ENCODE measurements at regions not wholly inside any gene's neighbourhood (a gene's known extent, or its start where the extent isn't known, plus 50 kb on each side); places are given as distances from the start of the nearest gene placed in this dataset.

DNA sequence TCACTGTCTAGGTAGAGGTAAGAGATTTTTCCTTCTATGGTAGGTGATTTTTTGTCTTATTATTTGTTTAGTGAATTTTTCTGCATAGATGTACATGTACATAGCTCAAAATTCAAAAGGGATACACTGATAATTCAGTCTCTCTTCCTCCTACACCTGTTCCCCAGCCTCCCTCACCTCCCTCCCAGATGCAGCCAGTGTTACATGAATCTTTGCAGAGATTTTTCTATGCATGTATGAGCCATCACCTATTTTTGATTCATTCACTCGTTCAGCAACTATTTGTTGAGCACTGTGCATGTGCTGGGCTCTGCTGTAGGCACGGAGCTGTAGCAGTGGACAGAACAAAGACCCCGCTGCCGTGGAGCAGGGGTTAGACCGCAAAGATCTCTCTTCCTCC is 218.9 kb downstream of the AACS start:
- Histone ChIP-seq H4K20me1 (replicated peaks; ENCODE audit: insufficient read depth) (peaks cover 3% of the 10 kb centered on the region; the same call in 1 of the 2 replicates), H3K36me3 (ENCODE audit: insufficient read depth) (no peaks in the 10 kb centered on the region), H3K4me3 (no peak overlapping the region), H3K27me3 (ENCODE audit: insufficient read depth) (no peaks in the 10 kb centered on the region), H2AFZ (no peak overlapping the region), H3K4me2 (no peak overlapping the region), H3K9me2 (ENCODE audit: insufficient read depth) (no peaks in the 10 kb centered on the region), H3K4me1 (ENCODE audit: insufficient read depth) (peaks cover 9% of the 10 kb centered on the region), H3K27ac (ENCODE audit: low read depth) (no peak overlapping the region), H3K79me2 (replicated peaks; ENCODE audit: insufficient read depth) (peaks cover 18% of the 10 kb centered on the region), H3F3A (replicated peaks; ENCODE audit: low read depth) (peaks cover 8% of the 10 kb centered on the region; the same call in 1 of the 2 replicates)
- TF ChIP-seq EZH2 (IDR thresholded peaks at IDR 0.05; ENCODE audit: low read depth, unreplicated experiment) = no peak
- TF ChIP-seq EZH2phosphoT487 (IDR thresholded peaks at IDR 0.05; ENCODE audit: unreplicated experiment) = no peak
- TF ChIP-seq, protein P1, sequence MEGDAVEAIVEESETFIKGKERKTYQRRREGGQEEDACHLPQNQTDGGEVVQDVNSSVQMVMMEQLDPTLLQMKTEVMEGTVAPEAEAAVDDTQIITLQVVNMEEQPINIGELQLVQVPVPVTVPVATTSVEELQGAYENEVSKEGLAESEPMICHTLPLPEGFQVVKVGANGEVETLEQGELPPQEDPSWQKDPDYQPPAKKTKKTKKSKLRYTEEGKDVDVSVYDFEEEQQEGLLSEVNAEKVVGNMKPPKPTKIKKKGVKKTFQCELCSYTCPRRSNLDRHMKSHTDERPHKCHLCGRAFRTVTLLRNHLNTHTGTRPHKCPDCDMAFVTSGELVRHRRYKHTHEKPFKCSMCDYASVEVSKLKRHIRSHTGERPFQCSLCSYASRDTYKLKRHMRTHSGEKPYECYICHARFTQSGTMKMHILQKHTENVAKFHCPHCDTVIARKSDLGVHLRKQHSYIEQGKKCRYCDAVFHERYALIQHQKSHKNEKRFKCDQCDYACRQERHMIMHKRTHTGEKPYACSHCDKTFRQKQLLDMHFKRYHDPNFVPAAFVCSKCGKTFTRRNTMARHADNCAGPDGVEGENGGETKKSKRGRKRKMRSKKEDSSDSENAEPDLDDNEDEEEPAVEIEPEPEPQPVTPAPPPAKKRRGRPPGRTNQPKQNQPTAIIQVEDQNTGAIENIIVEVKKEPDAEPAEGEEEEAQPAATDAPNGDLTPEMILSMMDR (conservative IDR thresholded peaks at IDR 0.05; ENCODE audit: low read depth in 2 of 2) = no peak
- peaks cover 9% of the 10 kb centered on the region for H3K27me3 Mint-ChIP-seq (ENCODE audit: insufficient read depth, low read depth, poor library complexity)
- no peak overlapping the region for H3K4me3 Mint-ChIP-seq
- no peak overlapping the region for H3K27ac Mint-ChIP-seq
- no peaks in the 10 kb centered on the region; the same call in 2 of the 3 replicates for H3K9me3 Mint-ChIP-seq
- H3K4me1 Mint-ChIP-seq = peaks cover 46% of the 10 kb centered on the region
- peaks cover 35% of the 10 kb centered on the region for H3K36me3 Mint-ChIP-seq (ENCODE audit: low read depth)
- DNase-seq (ENCODE audit: low spot score) (no peak), ATAC-seq (no peak)

DNA sequence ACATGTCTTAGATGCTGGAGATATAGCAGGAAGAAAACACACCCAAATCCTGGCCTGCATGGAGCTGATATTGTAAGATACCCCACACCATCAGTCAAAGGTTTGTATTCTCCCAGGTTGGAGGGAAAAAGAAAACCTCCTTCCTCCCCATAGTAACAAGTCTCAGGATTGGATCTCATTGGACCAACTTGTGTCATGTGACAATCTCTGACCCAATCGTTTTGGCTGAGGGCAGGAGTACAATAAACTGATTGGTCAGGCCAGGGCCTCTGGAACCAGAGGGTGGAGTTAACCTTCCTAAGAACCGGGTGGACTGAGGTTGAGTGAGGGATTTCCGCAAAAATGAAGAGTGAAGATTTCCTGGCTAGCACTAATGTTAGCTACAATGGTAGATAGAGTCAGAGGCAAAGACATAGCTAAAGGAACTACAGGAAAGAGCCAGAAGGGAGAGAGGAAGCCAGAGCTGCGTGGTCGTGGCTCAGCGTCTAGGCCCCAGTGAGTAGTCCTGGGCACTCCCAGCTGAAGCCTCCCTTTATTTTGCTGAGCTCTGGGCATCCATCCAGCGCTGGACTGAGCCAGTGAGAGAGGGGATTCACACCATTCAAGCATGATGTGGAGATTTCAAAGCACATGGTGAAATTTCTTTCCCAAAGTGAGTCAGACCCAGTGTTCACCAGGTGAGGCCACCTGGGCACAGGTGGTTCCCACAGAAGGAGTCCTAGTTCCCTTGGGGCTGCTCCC is 219.9 kb downstream of the AACS start:
- H3K4me1 ChIP-seq (ENCODE audit: insufficient read depth) = peaks cover 9% of the 10 kb centered on the region
- H3K4me2 ChIP-seq = no peak overlapping the region
- no peaks in the 10 kb centered on the region for H3K27me3 ChIP-seq (ENCODE audit: insufficient read depth)
- no peak overlapping the region for H2AFZ ChIP-seq
- Mint-ChIP-seq H3K27me3 (ENCODE audit: insufficient read depth, low read depth, poor library complexity) (peaks cover 9% of the 10 kb centered on the region), H3K27ac (no peak overlapping the region), H3K36me3 (ENCODE audit: low read depth) (peaks cover 42% of the 10 kb centered on the region), H3K9me3 (no peaks in the 10 kb centered on the region; the same call in 2 of the 3 replicates), H3K4me3 (no peak overlapping the region), H3K4me1 (peaks cover 37% of the 10 kb centered on the region)
- H3K36me3 ChIP-seq (ENCODE audit: insufficient read depth) = no peaks in the 10 kb centered on the region
- H3K79me2 ChIP-seq (replicated peaks; ENCODE audit: insufficient read depth) = peaks cover 26% of the 10 kb centered on the region
- DNase-seq (ENCODE audit: low spot score) = peak; percentile 70
- no peak overlapping the region for H3K27ac ChIP-seq (ENCODE audit: low read depth)
- 0 out of 2 replicates have a peak, but pooled peaks cover 3% of the 10 kb centered on the region for H4K20me1 ChIP-seq (replicated peaks; ENCODE audit: insufficient read depth)
- H3K4me3 ChIP-seq = no peak overlapping the region
- H3K9me2 ChIP-seq (ENCODE audit: insufficient read depth) = no peaks in the 10 kb centered on the region
- ATAC-seq = no peak; the same call in 2 of the 3 replicates
- H3F3A ChIP-seq (replicated peaks; ENCODE audit: low read depth) = peaks cover 5% of the 10 kb centered on the region; the same call in 1 of the 2 replicates
- TF ChIP-seq EZH2 (IDR thresholded peaks at IDR 0.05; ENCODE audit: low read depth, unreplicated experiment) (no peak), ZNF331 (CRISPR knock-in tag; IDR thresholded peaks at IDR 0.05; ENCODE audit: low read depth) (no peak), JUNB (IDR thresholded peaks at IDR 0.05; ENCODE audit: unreplicated experiment) (no peak), POLR2AphosphoS5 (IDR thresholded peaks at IDR 0.05; ENCODE audit: low read depth) (no peak), NANOG (IDR thresholded peaks at IDR 0.05; ENCODE audit: borderline replicate concordance) (no peak)
- TF ChIP-seq, protein P2, sequence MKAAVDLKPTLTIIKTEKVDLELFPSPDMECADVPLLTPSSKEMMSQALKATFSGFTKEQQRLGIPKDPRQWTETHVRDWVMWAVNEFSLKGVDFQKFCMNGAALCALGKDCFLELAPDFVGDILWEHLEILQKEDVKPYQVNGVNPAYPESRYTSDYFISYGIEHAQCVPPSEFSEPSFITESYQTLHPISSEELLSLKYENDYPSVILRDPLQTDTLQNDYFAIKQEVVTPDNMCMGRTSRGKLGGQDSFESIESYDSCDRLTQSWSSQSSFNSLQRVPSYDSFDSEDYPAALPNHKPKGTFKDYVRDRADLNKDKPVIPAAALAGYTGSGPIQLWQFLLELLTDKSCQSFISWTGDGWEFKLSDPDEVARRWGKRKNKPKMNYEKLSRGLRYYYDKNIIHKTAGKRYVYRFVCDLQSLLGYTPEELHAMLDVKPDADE (IDR thresholded peaks at IDR 0.05) = no peak
- TF ChIP-seq, protein P3, sequence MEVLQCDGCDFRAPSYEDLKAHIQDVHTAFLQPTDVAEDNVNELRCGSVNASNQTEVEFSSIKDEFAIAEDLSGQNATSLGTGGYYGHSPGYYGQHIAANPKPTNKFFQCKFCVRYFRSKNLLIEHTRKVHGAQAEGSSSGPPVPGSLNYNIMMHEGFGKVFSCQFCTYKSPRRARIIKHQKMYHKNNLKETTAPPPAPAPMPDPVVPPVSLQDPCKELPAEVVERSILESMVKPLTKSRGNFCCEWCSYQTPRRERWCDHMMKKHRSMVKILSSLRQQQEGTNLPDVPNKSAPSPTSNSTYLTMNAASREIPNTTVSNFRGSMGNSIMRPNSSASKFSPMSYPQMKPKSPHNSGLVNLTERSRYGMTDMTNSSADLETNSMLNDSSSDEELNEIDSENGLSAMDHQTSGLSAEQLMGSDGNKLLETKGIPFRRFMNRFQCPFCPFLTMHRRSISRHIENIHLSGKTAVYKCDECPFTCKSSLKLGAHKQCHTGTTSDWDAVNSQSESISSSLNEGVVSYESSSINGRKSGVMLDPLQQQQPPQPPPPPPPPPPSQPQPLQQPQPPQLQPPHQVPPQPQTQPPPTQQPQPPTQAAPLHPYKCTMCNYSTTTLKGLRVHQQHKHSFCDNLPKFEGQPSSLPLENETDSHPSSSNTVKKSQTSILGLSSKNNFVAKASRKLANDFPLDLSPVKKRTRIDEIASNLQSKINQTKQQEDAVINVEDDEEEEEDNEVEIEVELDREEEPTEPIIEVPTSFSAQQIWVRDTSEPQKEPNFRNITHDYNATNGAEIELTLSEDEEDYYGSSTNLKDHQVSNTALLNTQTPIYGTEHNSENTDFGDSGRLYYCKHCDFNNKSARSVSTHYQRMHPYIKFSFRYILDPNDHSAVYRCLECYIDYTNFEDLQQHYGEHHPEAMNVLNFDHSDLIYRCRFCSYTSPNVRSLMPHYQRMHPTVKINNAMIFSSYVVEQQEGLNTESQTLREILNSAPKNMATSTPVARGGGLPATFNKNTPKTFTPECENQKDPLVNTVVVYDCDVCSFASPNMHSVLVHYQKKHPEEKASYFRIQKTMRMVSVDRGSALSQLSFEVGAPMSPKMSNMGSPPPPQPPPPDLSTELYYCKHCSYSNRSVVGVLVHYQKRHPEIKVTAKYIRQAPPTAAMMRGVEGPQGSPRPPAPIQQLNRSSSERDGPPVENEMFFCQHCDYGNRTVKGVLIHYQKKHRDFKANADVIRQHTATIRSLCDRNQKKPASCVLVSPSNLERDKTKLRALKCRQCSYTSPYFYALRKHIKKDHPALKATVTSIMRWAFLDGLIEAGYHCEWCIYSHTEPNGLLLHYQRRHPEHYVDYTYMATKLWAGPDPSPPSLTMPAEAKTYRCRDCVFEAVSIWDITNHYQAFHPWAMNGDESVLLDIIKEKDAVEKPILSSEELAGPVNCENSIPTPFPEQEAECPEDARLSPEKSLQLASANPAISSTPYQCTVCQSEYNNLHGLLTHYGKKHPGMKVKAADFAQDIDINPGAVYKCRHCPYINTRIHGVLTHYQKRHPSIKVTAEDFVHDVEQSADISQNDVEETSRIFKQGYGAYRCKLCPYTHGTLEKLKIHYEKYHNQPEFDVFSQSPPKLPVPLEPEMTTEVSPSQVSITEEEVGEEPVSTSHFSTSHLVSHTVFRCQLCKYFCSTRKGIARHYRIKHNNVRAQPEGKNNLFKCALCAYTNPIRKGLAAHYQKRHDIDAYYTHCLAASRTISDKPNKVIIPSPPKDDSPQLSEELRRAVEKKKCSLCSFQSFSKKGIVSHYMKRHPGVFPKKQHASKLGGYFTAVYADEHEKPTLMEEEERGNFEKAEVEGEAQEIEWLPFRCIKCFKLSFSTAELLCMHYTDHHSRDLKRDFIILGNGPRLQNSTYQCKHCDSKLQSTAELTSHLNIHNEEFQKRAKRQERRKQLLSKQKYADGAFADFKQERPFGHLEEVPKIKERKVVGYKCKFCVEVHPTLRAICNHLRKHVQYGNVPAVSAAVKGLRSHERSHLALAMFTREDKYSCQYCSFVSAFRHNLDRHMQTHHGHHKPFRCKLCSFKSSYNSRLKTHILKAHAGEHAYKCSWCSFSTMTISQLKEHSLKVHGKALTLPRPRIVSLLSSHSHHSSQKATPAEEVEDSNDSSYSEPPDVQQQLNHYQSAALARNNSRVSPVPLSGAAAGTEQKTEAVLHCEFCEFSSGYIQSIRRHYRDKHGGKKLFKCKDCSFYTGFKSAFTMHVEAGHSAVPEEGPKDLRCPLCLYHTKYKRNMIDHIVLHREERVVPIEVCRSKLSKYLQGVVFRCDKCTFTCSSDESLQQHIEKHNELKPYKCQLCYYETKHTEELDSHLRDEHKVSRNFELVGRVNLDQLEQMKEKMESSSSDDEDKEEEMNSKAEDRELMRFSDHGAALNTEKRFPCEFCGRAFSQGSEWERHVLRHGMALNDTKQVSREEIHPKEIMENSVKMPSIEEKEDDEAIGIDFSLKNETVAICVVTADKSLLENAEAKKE (CRISPR knock-in tag; IDR thresholded peaks at IDR 0.05) = no peak
- TF ChIP-seq, protein P1 (conservative IDR thresholded peaks at IDR 0.05; ENCODE audit: low read depth in 2 of 2) = no peak
